Transverse colon (tissue), 4 donors: ENCODE measurements at regions not wholly inside any gene's neighbourhood (a gene's known extent, or its start where the extent isn't known, plus 50 kb on each side); places are given as distances from the start of the nearest gene placed in this dataset.

Experiments
- DNase-seq: peaks from one replicate; pipeline ENCODE4 v3.0.0-alpha.2; 2019
- H3K27ac ChIP-seq, 4 donors: fragments of 200-600 bp; sonication (generic); 2 replicates each; pipeline ENCODE4 v1.5.1; 2016 to 2018; ENCODE audit warnings: inconsistent platforms in 4 of 4
- H3K27me3 ChIP-seq: fragments of 200-600 bp; sonication (generic); 2 replicates; pipeline ENCODE4 v1.5.1; 2017; ENCODE audit warnings: inconsistent platforms
- H3K36me3 ChIP-seq, 4 donors: fragments of 200-600 bp; sonication (generic); 2 replicates each; pipeline ENCODE4 v1.5.1; 2017 to 2019; ENCODE audit warnings: inconsistent platforms in 4 of 4
- H3K4me1 ChIP-seq, 4 donors: fragments of 200-600 bp; sonication (generic); 2 replicates each; pipeline ENCODE4 v1.5.1; 2017 to 2020; ENCODE audit warnings: inconsistent platforms in 4 of 4
- H3K4me3 ChIP-seq, 4 donors: fragments of 200-600 bp; sonication (generic); 1 replicate in 1 of 4; 2 replicates in 3 of 4; pipeline versions ENCODE4 v1.5.1 to v1.6.1; 2017 to 2019; ENCODE audit warnings: inconsistent platforms in 4 of 4
- H3K9me3 ChIP-seq, 2 donors: fragments of 200-600 bp; sonication (generic); 2 replicates each; pipeline ENCODE4 v1.5.1; 2017 to 2019; ENCODE audit warnings: inconsistent platforms in 2 of 2
- EP300 ChIP-seq: sonication (generic); formaldehyde crosslinking; IDR thresholded peaks from one replicate; pipeline ENCODE4 v1.6.1; 2017; ENCODE audit warnings: antibody characterized with exemption, low read depth
- POLR2A ChIP-seq: fragments of 450-650 bp; IDR thresholded peaks from one replicate; pipeline ENCODE4 v1.6.1; 2016; ENCODE audit warnings: antibody characterized with exemption, mild to moderate bottlenecking, moderate library complexity
- POLR2AphosphoS5 ChIP-seq, 3 donors: sonication (generic); formaldehyde crosslinking; IDR thresholded peaks; one replicate each; pipeline ENCODE4 v1.6.1; 2016; ENCODE audit warnings: antibody characterized with exemption in 3 of 3
- WGBS, 2 donors: methylation state at CpG; one replicate each; pipeline ENCODE4 v1.1.5; 2018; ENCODE audit warnings: low coverage in 1 of 2; 5-methylcytosine and 5-hydroxymethylcytosine counted together
- in situ Hi-C, 4 donors: fragments of 200-750 bp; cut with MboI; loops; one replicate each; pipeline versions ENCODE4 v1.15.0 to v1.15.1; 2017; ENCODE audit warnings: low sequenced_read_pairs in 3 of 4, low pct_ligation_motif_present in 1 of 4, low pct_unique_long_range_greater_than_20kb in 1 of 4
- intact Hi-C: fragments of 100-400 bp; cut with DNase I; formaldehyde crosslinking; loops from one replicate; pipeline ENCODE4 v1.15.1; 2023; ENCODE audit warnings: low total_unique reads
- TF ChIP-seq, protein P1 (sequence below), 5 experiments: fragments of 200-600 bp in 3 of 5; fragments of 450-650 bp in 2 of 5; sonication (generic) in 3 of 5; IDR thresholded peaks; 1 replicate in 2 of 5; 2 replicates in 3 of 5; pipeline ENCODE4 v1.5.1; 2016 to 2017; ENCODE audit warnings: antibody characterized with exemption in 5 of 5, inconsistent platforms in 3 of 5, mild to moderate bottlenecking in 2 of 5, moderate library complexity in 1 of 5

DNA sequence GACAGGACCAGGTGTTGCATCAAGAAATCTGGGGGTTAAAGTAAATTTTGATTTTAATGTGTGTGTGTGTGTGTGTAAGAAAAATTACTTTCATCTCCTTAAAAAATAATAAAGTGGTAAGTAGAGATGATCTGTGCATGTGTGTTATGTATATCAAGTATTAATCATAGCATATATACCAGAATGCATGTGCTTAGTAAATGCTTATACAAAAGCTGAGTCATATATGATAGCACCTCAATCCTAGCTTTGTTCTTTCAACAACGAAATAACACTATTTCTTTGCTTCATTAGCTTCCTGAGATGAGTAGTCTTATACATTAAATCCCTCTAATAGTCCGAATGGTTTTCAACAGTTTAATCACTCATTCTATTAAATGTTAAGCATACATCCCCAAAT, 899.6 kb upstream of the ANO3 start:
- no peak for DNase-seq
- in situ Hi-C loops (no loop called here), intact Hi-C loops (no loop called here)
- Histone ChIP-seq H3K4me1 (no peaks in the 10 kb centered on the region), H3K36me3 (no peaks in the 10 kb centered on the region), H3K4me3 (no peak overlapping the region), H3K27me3 (no peaks in the 10 kb centered on the region), H3K9me3 (no peaks in the 10 kb centered on the region), H3K27ac (no peak overlapping the region)
- TF ChIP-seq POLR2AphosphoS5 (IDR thresholded peaks at IDR 0.05) (no peak), POLR2A (no peak), EP300 (no peak)
- TF ChIP-seq, protein P1, sequence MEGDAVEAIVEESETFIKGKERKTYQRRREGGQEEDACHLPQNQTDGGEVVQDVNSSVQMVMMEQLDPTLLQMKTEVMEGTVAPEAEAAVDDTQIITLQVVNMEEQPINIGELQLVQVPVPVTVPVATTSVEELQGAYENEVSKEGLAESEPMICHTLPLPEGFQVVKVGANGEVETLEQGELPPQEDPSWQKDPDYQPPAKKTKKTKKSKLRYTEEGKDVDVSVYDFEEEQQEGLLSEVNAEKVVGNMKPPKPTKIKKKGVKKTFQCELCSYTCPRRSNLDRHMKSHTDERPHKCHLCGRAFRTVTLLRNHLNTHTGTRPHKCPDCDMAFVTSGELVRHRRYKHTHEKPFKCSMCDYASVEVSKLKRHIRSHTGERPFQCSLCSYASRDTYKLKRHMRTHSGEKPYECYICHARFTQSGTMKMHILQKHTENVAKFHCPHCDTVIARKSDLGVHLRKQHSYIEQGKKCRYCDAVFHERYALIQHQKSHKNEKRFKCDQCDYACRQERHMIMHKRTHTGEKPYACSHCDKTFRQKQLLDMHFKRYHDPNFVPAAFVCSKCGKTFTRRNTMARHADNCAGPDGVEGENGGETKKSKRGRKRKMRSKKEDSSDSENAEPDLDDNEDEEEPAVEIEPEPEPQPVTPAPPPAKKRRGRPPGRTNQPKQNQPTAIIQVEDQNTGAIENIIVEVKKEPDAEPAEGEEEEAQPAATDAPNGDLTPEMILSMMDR (IDR thresholded peaks at IDR 0.05): no peak
- WGBS, 2 donors: 61 to 70% methylated on average over 2 of the region's 2 CpGs

DNA sequence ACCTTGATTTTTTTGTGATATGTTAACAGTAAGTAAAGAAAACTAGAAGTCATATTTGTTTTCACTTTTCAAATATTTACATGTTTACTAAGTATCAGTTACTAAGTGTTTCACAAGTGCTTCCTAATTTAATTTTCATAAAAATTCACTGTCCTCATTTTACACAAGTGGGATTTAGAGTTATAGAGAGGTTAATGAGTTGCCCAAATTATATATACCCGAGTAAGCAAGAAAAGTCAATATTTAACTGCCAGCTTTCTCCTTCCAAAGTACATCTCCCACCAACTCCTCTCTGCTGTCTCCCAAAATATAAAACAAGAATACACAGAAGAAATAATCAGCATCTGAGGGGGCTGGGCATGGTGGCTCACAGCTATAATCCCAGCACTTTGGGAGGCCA, 896.7 kb upstream of the ANO3 start:
- TF ChIP-seq POLR2AphosphoS5 (IDR thresholded peaks at IDR 0.05) (no peak), EP300 (no peak), POLR2A (no peak)
- TF ChIP-seq, protein P1 (IDR thresholded peaks at IDR 0.05): no peak
- Histone ChIP-seq H3K27me3 (no peaks in the 10 kb centered on the region), H3K27ac (no peak overlapping the region), H3K9me3 (no peaks in the 10 kb centered on the region), H3K36me3 (no peaks in the 10 kb centered on the region), H3K4me3 (no peak overlapping the region), H3K4me1 (no peaks in the 10 kb centered on the region)
- no peak for DNase-seq
- in situ Hi-C loops: no loop called here
- intact Hi-C loops: no loop called here
- 50 to 57% methylated on average over 1 of the region's 1 CpG for WGBS, 2 donors

DNA sequence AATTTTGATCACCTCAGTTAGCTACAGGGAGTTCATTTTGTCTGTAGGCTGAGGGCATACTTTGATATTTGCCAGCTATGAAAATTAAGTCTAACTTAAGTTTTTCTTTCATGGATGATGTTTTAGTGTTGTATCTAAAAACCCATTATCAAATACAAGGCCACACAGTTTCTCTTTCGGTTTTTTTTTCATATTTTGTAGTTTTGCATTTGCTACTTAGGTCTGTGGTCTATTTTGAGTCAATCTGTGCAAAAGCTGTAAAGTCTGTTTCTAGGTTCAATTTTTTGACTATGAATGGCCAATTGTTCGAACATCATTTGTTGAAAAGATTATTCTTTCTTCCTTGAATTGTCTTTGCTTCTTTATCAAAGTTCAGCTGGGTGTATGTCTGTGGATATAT, 895.6 kb upstream of the ANO3 start:
- Histone ChIP-seq H3K36me3 (no peaks in the 10 kb centered on the region), H3K27me3 (no peaks in the 10 kb centered on the region), H3K4me1 (no peaks in the 10 kb centered on the region), H3K4me3 (no peak overlapping the region), H3K9me3 (no peaks in the 10 kb centered on the region), H3K27ac (no peak overlapping the region)
- TF ChIP-seq, protein P1 (IDR thresholded peaks at IDR 0.05): no peak
- DNase-seq: no peak
- intact Hi-C loops (no loop called here), in situ Hi-C loops (no loop called here)
- 64 to 74% methylated on average over 2 of the region's 2 CpGs for WGBS, 2 donors

DNA sequence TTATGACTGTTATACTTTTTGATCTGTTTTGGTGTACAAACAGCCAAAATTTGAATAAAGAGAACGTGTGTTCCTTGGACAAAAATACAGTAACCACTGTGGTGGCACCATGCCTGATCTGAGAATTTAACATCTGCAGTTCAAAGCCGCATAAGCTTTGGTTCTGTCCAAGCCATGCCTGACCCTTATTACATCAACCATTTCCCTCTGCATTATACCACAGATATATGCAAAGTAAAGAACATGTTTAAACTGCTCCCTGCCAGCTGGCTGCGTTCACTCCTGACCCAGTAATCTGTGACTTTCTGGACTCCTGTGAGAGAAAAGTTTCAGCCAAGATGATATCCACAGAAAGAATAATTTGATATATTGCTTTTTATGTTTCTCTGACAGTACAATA, 890.5 kb upstream of the ANO3 start:
- TF ChIP-seq EP300 (no peak), POLR2A (no peak), POLR2AphosphoS5 (IDR thresholded peaks at IDR 0.05) (no peak)
- TF ChIP-seq, protein P1 (IDR thresholded peaks at IDR 0.05): no peak
- H3K27ac ChIP-seq: no peak overlapping the region
- H3K4me3 ChIP-seq: no peak overlapping the region
- in situ Hi-C loops: no loop called here
- no peaks in the 10 kb centered on the region for H3K4me1 ChIP-seq
- no peak for DNase-seq
- no peaks in the 10 kb centered on the region for H3K27me3 ChIP-seq
- H3K36me3 ChIP-seq: no peaks in the 10 kb centered on the region
- 58 to 60% methylated on average over 2 to 3 of the region's 3 CpGs for WGBS, 2 donors
- no peaks in the 10 kb centered on the region for H3K9me3 ChIP-seq
- intact Hi-C loops: no loop called here
